GM23338 (cell line): ENCODE measurements at regions not wholly inside any gene's neighbourhood (a gene's known extent, or its start where the extent isn't known, plus 50 kb on each side); places are given as distances from the start of the nearest gene placed in this dataset.

Experiments
- ATAC-seq: fragments of 200-7000 bp; cut with Tn5 transposase; 3 replicates; pipeline ENCODE4 v1.9.1; 2020
- DNase-seq: peaks from one replicate; pipeline ENCODE4 v3.0.0-alpha.2; 2015; ENCODE audit warnings: low spot score
- H2AFZ ChIP-seq: fragments of 200-600 bp; sonication (generic); 2 replicates; pipeline ENCODE4 v1.8.0; 2016; ENCODE audit warnings: antibody characterized with exemption, mild to moderate bottlenecking, moderate library complexity
- H3F3A ChIP-seq: fragments of 200-600 bp; sonication (generic); replicated peaks from 2 replicates; pipeline ENCODE4 v1.8.0; 2017; ENCODE audit warnings: antibody characterized with exemption, mixed run types, low read depth
- H3K27ac ChIP-seq: fragments of 200-600 bp; sonication (generic); 2 replicates; pipeline ENCODE4 v1.6.1; 2016; ENCODE audit warnings: low read depth
- H3K27me3 ChIP-seq: fragments of 200-600 bp; sonication (generic); 2 replicates; pipeline ENCODE4 v1.8.0; 2016; ENCODE audit warnings: mild to moderate bottlenecking, mixed run types, moderate library complexity; ENCODE audit not compliant: insufficient read depth
- H3K36me3 ChIP-seq: fragments of 200-600 bp; sonication (generic); 2 replicates; pipeline ENCODE4 v1.8.0; 2016; ENCODE audit warnings: mild to moderate bottlenecking; ENCODE audit not compliant: insufficient read depth
- H3K4me1 ChIP-seq: fragments of 200-600 bp; sonication (generic); 2 replicates; pipeline ENCODE4 v1.8.0; 2016; ENCODE audit warnings: mild to moderate bottlenecking, moderate library complexity; ENCODE audit not compliant: insufficient read depth
- H3K4me2 ChIP-seq: fragments of 200-600 bp; sonication (generic); 2 replicates; pipeline ENCODE4 v1.7.1; 2017; ENCODE audit warnings: mixed run types
- H3K4me3 ChIP-seq: fragments of 200-600 bp; sonication (generic); 2 replicates; pipeline ENCODE4 v1.6.1; 2016; ENCODE audit warnings: mixed run types
- H3K79me2 ChIP-seq: fragments of 200-600 bp; sonication (generic); replicated peaks from 2 replicates; pipeline ENCODE4 v1.8.0; 2017; ENCODE audit warnings: mild to moderate bottlenecking; ENCODE audit not compliant: insufficient read depth
- H3K9me2 ChIP-seq: fragments of 200-600 bp; sonication (generic); 2 replicates; pipeline ENCODE4 v1.8.0; 2017; ENCODE audit not compliant: insufficient read depth
- H4K20me1 ChIP-seq: fragments of 200-600 bp; sonication (generic); replicated peaks from 2 replicates; pipeline ENCODE4 v1.8.0; 2017; ENCODE audit warnings: mild to moderate bottlenecking; ENCODE audit not compliant: insufficient read depth
- H3K27ac Mint-ChIP-seq: 2 replicates; pipeline ENCODE4 v1.8.0; 2020; ENCODE audit warnings: inconsistent platforms, mild to moderate bottlenecking, moderate library complexity, mixed read lengths
- H3K27me3 Mint-ChIP-seq: 3 replicates; pipeline ENCODE4 v1.8.0; 2022; ENCODE audit warnings: low read depth, mild to moderate bottlenecking, moderate library complexity, mixed read lengths, inconsistent platforms; ENCODE audit not compliant: insufficient read depth, poor library complexity
- H3K36me3 Mint-ChIP-seq: 3 replicates; pipeline ENCODE4 v1.8.0; 2021; ENCODE audit warnings: low read depth, mild to moderate bottlenecking, inconsistent platforms, moderate library complexity, mixed read lengths
- H3K4me1 Mint-ChIP-seq: 3 replicates; pipeline ENCODE4 v1.8.0; 2020; ENCODE audit warnings: mild to moderate bottlenecking, inconsistent platforms, mixed read lengths
- H3K4me3 Mint-ChIP-seq: 3 replicates; pipeline ENCODE4 v1.8.0; 2021; ENCODE audit warnings: moderate library complexity, mild to moderate bottlenecking, inconsistent platforms, mixed read lengths
- H3K9me3 Mint-ChIP-seq: 3 replicates; pipeline ENCODE4 v1.8.0; 2020; ENCODE audit warnings: moderate library complexity, mild to moderate bottlenecking, inconsistent platforms, mixed read lengths
- CREB1 ChIP-seq: fragments of 250-450 bp; sonication (Bioruptor Pico); IDR thresholded peaks from 2 replicates; pipeline ENCODE4 v1.5.0; 2020; ENCODE audit warnings: low read depth, mild to moderate bottlenecking, moderate library complexity
- ETS1 ChIP-seq: IDR thresholded peaks from 2 replicates; pipeline ENCODE4 v1.6.1; 2016; ENCODE audit warnings: antibody characterized with exemption
- EZH2 ChIP-seq: fragments of 200-600 bp; sonication (generic); IDR thresholded peaks from one replicate; pipeline ENCODE4 v1.8.0; 2017; ENCODE audit warnings: antibody characterized with exemption, mild to moderate bottlenecking, low read depth; ENCODE audit not compliant: unreplicated experiment
- EZH2phosphoT487 ChIP-seq: fragments of 200-600 bp; sonication (generic); IDR thresholded peaks from one replicate; pipeline ENCODE4 v1.8.1; 2018; ENCODE audit warnings: antibody characterized with exemption; ENCODE audit not compliant: unreplicated experiment
- JUNB ChIP-seq: IDR thresholded peaks from one replicate; pipeline ENCODE4 v1.6.1; 2016; ENCODE audit warnings: antibody characterized with exemption; ENCODE audit not compliant: unreplicated experiment
- NANOG ChIP-seq: IDR thresholded peaks from 2 replicates; pipeline ENCODE4 v1.6.1; 2016; ENCODE audit warnings: antibody characterized with exemption, borderline replicate concordance
- POLR2AphosphoS5 ChIP-seq: IDR thresholded peaks from 2 replicates; pipeline ENCODE4 v1.6.1; 2016; ENCODE audit warnings: antibody characterized with exemption, low read depth
- REST ChIP-seq: IDR thresholded peaks from one replicate; pipeline ENCODE4 v1.6.1; 2018; ENCODE audit warnings: antibody characterized with exemption; ENCODE audit not compliant: unreplicated experiment
- STAT1 ChIP-seq: IDR thresholded peaks from one replicate; pipeline ENCODE4 v1.6.1; 2016; ENCODE audit warnings: antibody characterized with exemption; ENCODE audit not compliant: unreplicated experiment
- ZNF114 ChIP-seq: fragments of 250-450 bp; sonication (Bioruptor Pico); IDR thresholded peaks from 2 replicates; pipeline ENCODE4 v1.5.0; 2020; ENCODE audit warnings: mild to moderate bottlenecking, moderate library complexity
- ZNF331 ChIP-seq: fragments of 250-450 bp; sonication (Bioruptor Pico); IDR thresholded peaks from 2 replicates; pipeline ENCODE4 v1.5.0; 2020; ENCODE audit warnings: low read depth, mild to moderate bottlenecking, moderate library complexity
- TF ChIP-seq, protein P1 (sequence below), 2 experiments: fragments of 200-600 bp in 1 of 2; sonication (generic) in 1 of 2; conservative IDR thresholded peaks; 2 replicates each; pipeline versions ENCODE4 v1.5.1 to v1.6.1; 2016 to 2017; ENCODE audit warnings: antibody characterized with exemption in 2 of 2, low read depth in 2 of 2, mild to moderate bottlenecking in 2 of 2, moderate library complexity in 1 of 2
- TF ChIP-seq, protein P2 (sequence below): fragments of 250-450 bp; sonication (Bioruptor Pico); IDR thresholded peaks from 2 replicates; pipeline ENCODE4 v1.5.0; 2020; ENCODE audit warnings: mild to moderate bottlenecking, moderate library complexity

GRCh38 chr2:45089554-45090261 is 80.5 kb upstream of the SIX2 start:
- Histone ChIP-seq H3K27me3 (no peaks in the 10 kb centered on the region), H3K4me3 (no peak overlapping the region), H3K9me2 (no peaks in the 10 kb centered on the region; the same call in 1 of the 2 replicates), H3K36me3 (no peaks in the 10 kb centered on the region), H3K4me2 (no peak overlapping the region), H2AFZ (peak overlapping the region; percentile 56; the same call in 1 of the 2 replicates), H3K27ac (no peak overlapping the region), H3K4me1 (0 out of 2 replicates have a peak, but pooled peaks cover 3% of the 10 kb centered on the region), H3K79me2 (no peaks in the 10 kb centered on the region), H3F3A (no peaks in the 10 kb centered on the region), H4K20me1 (no peaks in the 10 kb centered on the region)
- H3K36me3 Mint-ChIP-seq: no peaks in the 10 kb centered on the region
- no peaks in the 10 kb centered on the region; the same call in 1 of the 3 replicates for H3K9me3 Mint-ChIP-seq
- no peaks in the 10 kb centered on the region for H3K4me1 Mint-ChIP-seq
- ATAC-seq (no peak), DNase-seq (no peak)
- TF ChIP-seq ZNF114 (no peak), JUNB (no peak), REST (no peak), ETS1 (no peak), POLR2AphosphoS5 (no peak), EZH2 (no peak), NANOG (no peak), CREB1 (no peak), EZH2phosphoT487 (no peak), ZNF331 (no peak), STAT1 (no peak)
- TF ChIP-seq, protein P1, sequence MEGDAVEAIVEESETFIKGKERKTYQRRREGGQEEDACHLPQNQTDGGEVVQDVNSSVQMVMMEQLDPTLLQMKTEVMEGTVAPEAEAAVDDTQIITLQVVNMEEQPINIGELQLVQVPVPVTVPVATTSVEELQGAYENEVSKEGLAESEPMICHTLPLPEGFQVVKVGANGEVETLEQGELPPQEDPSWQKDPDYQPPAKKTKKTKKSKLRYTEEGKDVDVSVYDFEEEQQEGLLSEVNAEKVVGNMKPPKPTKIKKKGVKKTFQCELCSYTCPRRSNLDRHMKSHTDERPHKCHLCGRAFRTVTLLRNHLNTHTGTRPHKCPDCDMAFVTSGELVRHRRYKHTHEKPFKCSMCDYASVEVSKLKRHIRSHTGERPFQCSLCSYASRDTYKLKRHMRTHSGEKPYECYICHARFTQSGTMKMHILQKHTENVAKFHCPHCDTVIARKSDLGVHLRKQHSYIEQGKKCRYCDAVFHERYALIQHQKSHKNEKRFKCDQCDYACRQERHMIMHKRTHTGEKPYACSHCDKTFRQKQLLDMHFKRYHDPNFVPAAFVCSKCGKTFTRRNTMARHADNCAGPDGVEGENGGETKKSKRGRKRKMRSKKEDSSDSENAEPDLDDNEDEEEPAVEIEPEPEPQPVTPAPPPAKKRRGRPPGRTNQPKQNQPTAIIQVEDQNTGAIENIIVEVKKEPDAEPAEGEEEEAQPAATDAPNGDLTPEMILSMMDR (conservative IDR thresholded peaks at IDR 0.05; ENCODE audit: low read depth in 2 of 2): no peak
- TF ChIP-seq, protein P2, sequence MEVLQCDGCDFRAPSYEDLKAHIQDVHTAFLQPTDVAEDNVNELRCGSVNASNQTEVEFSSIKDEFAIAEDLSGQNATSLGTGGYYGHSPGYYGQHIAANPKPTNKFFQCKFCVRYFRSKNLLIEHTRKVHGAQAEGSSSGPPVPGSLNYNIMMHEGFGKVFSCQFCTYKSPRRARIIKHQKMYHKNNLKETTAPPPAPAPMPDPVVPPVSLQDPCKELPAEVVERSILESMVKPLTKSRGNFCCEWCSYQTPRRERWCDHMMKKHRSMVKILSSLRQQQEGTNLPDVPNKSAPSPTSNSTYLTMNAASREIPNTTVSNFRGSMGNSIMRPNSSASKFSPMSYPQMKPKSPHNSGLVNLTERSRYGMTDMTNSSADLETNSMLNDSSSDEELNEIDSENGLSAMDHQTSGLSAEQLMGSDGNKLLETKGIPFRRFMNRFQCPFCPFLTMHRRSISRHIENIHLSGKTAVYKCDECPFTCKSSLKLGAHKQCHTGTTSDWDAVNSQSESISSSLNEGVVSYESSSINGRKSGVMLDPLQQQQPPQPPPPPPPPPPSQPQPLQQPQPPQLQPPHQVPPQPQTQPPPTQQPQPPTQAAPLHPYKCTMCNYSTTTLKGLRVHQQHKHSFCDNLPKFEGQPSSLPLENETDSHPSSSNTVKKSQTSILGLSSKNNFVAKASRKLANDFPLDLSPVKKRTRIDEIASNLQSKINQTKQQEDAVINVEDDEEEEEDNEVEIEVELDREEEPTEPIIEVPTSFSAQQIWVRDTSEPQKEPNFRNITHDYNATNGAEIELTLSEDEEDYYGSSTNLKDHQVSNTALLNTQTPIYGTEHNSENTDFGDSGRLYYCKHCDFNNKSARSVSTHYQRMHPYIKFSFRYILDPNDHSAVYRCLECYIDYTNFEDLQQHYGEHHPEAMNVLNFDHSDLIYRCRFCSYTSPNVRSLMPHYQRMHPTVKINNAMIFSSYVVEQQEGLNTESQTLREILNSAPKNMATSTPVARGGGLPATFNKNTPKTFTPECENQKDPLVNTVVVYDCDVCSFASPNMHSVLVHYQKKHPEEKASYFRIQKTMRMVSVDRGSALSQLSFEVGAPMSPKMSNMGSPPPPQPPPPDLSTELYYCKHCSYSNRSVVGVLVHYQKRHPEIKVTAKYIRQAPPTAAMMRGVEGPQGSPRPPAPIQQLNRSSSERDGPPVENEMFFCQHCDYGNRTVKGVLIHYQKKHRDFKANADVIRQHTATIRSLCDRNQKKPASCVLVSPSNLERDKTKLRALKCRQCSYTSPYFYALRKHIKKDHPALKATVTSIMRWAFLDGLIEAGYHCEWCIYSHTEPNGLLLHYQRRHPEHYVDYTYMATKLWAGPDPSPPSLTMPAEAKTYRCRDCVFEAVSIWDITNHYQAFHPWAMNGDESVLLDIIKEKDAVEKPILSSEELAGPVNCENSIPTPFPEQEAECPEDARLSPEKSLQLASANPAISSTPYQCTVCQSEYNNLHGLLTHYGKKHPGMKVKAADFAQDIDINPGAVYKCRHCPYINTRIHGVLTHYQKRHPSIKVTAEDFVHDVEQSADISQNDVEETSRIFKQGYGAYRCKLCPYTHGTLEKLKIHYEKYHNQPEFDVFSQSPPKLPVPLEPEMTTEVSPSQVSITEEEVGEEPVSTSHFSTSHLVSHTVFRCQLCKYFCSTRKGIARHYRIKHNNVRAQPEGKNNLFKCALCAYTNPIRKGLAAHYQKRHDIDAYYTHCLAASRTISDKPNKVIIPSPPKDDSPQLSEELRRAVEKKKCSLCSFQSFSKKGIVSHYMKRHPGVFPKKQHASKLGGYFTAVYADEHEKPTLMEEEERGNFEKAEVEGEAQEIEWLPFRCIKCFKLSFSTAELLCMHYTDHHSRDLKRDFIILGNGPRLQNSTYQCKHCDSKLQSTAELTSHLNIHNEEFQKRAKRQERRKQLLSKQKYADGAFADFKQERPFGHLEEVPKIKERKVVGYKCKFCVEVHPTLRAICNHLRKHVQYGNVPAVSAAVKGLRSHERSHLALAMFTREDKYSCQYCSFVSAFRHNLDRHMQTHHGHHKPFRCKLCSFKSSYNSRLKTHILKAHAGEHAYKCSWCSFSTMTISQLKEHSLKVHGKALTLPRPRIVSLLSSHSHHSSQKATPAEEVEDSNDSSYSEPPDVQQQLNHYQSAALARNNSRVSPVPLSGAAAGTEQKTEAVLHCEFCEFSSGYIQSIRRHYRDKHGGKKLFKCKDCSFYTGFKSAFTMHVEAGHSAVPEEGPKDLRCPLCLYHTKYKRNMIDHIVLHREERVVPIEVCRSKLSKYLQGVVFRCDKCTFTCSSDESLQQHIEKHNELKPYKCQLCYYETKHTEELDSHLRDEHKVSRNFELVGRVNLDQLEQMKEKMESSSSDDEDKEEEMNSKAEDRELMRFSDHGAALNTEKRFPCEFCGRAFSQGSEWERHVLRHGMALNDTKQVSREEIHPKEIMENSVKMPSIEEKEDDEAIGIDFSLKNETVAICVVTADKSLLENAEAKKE (CRISPR knock-in tag): no peak
- no peak overlapping the region for H3K4me3 Mint-ChIP-seq
- no peak overlapping the region for H3K27ac Mint-ChIP-seq
- peaks cover 6% of the 10 kb centered on the region for H3K27me3 Mint-ChIP-seq
